ELF-1 (cell line): ENCODE measurements at regions not wholly inside any gene's neighbourhood (a gene's known extent, or its start where the extent isn't known, plus 50 kb on each side); places are given as distances from the start of the nearest gene placed in this dataset.

ENCODE experiments used
- DNase-seq: peaks from one replicate; pipeline ENCODE4 v3.0.0-alpha.2; 2016; ENCODE audit warnings: low read depth, low spot score

DNA sequence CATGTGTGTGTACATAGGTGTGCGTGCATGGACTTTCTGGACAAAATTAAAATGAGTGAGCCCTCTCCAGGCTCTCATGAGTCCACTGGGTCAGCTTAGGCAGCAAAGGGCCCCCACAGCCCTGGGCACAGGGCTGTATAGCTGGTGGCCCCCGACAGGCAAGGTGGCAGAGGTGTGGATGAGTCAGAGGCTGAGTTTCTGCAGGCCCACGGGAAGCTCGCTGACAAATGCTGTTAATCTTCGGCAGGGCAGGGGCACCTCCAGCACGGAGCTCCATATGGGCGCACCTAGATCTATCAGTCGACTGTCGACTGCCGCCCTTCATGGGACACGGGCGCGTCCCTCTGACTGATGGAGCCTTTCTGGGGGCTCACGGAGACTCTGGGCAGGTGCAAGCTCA, 181.1 kb downstream of the URI1 start:
- DNase-seq, result no peak

DNA sequence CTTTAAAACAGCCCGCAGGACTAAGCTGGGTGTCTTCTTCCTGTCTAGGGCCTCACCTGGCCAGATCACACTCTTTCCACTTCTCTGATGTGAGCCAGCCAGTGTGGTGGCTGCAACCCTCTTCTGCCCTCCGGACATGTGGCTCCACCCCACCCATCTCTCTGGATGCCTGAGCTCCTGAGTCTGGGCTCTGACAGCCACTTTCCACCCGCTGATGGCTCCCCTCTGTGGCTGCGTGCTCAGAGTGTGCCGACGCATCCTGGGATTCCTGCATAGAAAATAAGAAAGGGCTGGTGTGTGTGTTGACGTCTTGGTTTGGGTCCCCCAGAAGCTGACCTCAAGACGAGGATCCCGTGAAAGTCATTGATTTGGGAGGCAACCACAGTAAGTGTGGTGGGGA, 181.6 kb downstream of the URI1 start:
- peak; percentile 42 for DNase-seq

DNA sequence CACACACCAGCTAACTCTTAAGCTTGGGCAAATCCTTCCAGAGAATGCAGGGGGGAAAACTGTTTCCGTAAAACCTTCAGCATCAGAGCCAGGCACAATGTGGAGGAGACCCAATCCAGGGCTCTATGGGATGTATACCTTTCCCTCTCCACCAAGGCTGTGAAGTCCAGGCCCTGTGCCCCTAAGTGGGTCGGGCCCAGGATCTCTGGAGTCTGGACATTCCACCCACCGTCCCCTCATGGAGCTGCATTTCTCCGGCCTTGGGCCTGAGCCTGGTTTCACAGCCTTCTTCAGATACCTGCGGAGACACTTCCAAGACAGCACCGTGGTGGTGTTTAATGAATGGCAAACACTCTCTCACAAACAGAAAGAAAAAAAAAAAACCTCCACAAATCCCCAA, 186.2 kb downstream of the URI1 start:
- no peak for DNase-seq

DNA sequence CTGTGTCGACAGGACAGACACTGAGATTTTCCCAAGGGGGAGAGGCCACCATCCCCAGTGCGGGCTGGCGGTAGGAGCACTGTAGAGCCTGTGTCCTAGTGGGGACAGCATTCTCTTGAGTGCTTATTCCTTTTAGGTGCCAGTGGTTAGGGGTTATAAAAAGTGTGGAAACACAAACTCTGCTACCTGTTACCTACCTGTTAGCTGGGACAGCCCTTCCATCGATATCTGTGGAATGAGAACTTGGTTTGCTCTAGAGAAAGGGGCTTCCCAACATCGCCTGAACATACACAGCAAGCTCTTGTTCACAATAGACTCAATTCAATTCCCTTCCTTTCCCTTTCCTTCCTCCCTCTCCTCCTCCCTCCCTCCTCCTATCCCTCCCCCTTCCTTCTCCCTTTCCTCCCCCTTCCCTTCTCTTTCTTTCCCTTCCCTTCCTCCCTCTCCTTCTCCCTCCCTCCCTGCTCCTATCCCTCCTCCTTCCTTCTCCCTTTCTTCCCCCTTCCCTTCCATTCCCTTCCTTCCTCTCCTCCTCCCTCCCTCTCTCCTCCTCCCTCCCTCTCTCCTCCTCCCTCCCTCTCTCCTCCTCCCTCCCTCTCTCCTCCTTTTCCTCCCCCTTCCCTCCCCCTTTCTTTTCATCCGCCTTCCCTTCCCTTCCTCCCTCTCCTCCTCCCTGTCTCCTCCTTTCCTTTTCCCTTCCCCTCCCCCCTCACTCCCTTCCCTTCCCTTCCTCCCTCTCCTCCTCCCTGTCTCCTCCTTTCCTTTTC, 188.5 kb downstream of the URI1 start:
- no peak for DNase-seq

DNA sequence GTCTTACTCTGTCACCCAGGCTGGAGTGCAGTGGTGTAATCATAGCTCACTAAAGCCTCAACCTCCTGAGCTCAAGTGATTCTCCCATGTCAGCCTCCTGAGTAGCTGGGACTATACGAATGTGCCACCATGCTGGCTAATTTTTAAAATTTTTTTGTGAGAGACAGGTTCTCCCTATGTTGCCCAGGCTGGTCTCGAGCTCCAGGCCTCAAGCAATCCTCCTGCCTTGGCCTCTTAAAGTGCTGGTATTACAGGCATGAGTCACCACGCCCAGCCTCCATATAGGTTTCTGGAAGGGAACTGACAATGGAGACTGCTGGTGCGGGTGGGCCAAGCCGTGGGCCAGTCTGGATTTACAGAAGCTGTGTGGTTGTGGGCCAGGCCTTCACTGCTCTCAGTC, 189.2 kb downstream of the URI1 start:
- no peak for DNase-seq

DNA sequence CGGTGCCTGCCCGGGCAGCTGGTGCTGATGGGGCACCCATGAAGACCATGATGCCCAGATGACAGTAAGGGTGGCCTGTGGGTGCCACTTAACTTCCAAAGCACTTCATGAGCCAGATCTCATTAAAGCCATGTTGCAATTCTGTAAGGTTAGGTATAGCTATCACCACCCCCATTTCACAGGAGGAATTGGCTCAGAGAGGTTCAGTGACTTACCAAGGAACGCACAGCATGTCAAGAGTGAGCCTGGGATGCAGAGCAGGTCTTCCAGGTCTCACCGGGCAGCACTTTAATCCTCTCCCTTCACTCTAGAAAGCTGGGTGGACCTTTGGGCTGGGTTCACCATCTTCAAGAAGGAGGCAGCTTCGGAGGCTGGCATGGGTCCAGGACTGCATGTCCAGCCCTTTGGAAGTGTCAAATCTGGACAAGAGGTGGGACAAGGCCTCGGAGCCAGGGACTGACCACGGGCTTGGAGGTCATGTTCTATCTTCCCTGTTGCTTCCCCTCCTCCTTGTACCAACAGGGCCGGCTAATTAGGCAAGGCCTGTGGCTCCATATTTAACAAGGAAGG, 189.8 kb downstream of the URI1 start:
- DNase-seq, result no peak

DNA sequence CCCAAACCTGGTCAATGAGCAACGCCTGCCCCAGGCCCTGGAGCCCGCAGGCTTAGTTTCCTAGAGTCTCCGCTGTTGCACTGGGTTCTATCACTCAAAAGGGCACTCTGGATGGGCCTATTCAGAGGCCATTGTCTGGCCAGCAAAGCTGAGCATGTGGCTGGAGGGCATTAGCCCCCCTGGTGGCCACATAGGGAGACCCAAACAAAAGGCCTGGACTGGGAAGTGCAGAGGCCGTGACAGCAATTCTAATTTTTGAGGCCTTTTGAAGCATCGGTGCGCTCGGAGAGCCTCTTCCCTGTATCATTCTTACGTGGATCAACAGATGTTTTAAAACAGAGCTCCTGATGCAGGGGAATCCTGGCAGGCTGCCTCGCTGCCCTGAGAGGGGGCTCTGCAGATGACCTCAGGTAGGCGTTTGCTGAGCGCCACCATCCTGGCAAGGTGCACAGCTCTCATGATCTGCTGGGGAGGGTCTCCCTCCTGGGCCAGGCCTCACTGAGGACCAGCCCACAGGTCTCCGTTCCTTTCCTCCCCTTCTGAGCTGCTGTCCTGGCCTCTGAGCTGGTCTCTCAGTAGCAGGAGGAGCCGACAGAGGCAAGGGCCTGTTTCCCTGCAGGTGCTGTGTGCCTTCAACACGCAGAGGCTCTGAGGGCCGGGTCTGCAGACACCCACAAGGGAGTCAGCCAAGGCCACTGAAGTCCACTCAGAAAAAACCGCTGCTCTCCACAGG, 190.5 kb downstream of the URI1 start:
- DNase-seq, result peak; percentile 80

DNA sequence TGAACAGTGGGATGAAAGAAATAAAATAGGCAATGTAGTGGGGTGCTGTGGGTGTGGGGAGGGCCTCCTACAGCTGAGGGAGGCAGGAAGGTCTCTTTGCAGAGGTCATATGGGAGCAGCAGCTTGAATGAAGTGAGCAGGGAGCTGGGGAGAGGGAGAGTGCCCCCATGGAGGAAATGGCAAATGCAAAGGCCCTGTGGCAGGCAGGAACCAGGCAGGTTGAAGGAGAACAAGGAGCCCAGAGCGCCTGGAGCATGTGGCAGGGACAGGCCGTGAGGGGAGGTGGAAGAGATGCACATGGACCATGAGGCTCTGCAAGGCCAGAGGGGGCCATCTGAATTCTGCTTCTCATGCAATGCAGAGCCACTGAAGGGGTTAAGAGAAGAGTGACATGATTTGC, 191.8 kb downstream of the URI1 start:
- DNase-seq, result no peak

DNA sequence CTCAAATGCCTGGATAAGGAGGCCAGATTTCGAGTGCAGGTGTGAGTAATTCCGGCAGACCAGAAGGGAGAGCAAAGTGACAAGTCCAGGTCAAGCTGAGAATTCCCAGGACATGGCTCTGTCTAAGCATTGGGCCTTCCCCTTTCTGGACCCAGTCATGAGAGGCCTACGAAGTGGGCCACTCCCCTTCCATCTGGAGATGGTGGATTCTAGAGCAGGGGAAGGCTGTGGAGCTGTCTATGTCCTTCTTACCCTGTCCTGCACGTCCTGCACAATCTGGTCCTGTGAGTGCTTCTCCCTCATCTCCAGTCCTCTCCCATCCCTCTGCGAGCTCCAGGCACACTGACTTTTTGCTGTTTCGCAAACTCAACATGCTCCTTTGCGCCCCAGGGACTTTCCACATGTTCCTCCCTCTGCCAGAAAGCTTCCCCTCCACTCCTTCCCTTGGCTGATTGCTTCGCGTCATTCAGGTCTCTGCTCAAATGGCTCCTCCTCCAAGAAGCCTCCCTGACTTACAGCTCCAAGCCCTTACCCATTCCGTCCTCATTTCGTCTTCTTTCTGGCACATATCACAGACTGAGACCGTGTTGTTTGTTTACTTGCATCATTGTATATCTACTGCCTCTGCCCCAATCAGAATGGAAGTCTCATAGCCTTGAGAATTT, 193.2 kb downstream of the URI1 start:
- DNase-seq, result no peak

DNA sequence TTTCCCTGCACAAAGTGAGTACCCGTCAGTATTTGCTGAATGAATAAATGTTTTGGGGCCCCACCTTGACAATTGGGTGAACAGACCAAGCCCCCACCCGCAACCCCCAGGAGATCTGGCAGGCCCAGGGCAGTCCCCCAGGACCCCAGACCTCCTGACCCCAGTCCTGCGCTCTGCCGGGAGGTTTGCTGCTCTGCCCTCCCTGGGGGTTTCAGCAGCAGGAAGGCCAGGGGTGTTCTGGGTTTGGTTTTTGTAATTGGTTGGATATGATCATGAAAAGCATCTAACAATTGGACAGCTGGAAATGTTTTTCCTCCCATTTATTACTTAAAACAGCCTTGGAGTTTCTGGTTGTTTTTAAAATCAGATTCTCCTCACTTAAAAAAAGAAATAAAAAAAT, 193.8 kb downstream of the URI1 start:
- no peak for DNase-seq

DNA sequence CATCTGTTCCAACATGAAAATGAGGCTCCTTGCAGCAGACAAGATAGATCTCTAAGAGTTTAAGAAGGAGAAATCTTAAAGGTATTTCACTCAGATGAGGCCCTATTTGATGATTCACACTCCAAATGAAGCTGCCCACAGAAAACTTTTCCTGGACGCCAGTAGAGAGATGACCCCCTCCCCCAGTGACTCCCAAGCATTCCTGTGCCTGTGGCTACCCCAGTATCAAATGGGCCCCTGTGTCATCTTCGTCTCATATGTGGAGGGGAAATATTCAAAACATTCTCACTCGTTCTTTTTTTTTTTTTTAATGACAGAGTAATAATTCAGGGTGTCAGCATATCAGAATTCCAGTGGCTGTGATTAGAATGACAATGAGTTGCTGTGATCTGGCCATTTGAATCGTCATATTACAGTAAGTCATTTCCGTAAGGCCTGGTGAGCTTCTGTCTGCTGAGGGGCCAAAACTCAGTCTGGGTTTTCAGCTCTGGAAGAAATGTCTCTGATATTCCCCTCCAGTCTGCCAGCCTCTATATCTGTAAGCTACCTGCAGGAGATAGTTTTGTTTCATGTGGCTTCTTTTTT, 194.7 kb downstream of the URI1 start:
- DNase-seq, result no peak

DNA sequence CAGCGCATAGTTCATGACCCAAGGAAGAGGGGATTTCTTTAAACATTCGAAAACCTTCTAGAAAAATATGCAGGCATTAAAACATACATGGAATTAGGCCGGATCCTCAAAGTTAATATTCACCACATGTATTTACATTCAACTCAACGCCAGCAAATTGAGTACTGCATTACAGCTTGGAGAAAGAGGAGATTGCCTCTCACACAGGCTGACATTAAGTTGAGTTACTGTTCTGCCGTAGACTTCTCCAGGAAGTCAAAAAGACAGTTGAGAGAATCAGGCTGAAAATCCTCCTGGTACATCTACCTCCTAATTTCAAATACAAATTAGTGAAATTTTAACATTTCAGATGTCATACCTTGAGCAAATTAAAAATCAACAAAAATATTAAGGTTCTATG, 195.7 kb downstream of the URI1 start:
- DNase-seq, result no peak

DNA sequence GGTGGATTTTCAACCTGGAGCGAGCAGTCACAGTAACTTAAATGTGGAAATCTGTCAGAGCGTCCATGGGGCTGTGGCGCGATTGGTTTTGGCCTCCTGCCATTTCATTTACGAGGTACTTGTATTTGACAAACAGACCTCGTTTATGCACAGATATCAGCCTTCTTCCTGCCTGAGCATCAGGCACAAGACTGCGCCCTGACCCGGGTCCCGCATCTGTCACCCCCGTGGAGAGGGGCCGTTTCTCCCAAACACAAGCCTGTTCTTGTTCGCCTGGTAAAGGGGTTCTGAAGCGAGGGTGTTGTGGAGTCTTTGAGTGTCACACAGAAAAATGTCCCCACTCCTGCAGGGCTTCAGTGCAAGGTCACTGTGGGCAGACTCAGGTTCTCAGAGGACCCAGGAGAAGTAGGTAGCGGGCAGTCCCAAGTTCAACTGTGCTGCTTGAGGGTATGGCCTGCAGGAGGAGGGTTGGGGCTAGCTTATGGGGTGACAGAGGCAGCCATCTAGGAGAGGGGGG, 202.3 kb downstream of the URI1 start:
- no peak for DNase-seq

DNA sequence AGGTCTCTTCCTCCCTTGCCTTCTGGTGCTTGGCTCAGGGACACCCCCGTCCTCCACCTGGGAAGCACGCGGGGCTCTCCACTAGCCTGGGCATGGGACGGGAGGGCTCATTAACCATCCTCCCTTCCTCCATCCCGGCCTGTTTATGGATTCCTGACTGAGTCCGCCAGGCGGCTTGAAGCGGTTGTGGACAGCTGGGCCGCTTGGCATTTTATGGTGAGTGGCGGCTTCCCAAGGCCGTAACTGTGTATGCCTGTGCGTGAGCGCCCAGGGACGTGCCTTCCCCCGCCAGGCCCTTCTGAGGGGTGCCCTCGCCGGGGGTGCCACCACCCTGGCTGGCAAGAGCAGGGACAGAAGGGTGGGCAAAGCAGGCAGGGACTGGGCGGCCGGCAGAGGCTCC, 202.8 kb downstream of the URI1 start:
- DNase-seq, result no peak

DNA sequence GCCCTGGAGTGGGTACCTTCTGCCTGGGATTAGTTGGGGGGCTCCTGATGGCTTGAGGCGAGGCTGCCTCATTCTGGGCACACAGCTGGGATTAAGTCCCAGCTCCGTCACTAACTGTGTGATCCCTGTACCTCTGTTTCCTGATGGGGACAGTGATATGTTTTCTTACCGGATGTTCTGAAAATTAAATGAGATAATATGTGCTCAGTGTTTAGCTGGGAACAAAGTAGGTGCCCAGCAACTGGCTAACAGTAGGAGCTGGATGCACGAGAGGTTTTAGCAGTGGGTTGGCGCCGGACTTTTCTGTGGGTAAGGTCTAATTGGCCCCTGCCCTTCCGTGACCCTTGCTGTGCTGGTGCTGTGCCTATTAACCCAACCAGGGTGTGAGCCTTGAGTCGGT, 203.4 kb downstream of the URI1 start:
- DNase-seq, result no peak

DNA sequence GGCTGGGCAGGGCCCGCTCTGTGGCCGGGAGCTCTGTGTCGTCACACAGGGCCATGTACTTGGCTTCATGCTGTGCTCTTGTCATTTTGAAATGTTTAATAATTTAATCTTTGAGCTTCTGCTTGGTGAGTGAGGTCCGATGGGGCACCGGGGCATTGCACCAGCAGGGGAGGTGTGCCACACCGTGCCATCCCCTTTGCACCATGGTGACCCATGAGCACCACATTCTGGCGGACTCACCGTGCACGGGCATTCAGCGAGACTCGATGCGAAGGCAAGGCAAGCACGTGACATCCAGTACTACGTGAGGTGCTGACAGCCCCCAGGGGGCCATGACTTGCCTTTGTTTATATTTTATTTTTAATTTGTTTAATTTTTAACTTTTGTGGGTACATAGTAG, 204.3 kb downstream of the URI1 start:
- no peak for DNase-seq

DNA sequence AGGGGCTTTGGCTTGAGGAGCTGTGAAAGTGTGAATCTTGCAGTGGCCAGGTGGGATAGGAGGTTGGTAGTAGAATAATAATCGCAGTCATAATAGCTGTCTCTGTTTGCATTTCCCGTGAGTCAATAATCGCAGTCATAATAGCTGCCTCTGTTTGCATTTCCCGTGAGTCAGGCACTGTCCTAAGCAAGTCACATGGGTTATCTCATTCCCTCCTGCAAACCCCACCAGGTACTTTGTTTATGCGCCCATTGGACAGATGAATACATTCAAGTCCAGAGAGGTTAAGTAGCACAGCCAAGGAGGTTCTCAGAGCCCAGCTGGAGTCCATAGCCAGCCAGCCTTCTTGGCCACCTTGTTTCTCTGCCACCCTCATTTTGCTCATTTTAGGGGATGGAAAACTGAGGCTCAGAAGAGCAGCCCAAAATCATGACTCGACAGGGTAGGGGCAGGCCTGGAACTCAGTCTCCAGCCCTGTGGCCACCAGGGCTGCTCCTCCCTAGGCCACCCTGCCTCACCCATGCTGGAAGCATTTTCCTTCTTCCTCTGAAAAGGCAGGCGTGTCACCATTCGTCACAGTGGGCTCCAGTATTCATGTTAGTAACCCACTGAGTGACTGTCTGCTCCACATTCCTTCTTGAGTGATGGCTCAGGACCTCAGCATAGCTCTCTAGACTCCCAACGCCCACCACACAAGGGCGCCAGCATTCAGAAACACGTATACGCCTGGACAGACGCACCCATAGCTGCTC, 206.2 kb downstream of the URI1 start:
- no peak for DNase-seq

DNA sequence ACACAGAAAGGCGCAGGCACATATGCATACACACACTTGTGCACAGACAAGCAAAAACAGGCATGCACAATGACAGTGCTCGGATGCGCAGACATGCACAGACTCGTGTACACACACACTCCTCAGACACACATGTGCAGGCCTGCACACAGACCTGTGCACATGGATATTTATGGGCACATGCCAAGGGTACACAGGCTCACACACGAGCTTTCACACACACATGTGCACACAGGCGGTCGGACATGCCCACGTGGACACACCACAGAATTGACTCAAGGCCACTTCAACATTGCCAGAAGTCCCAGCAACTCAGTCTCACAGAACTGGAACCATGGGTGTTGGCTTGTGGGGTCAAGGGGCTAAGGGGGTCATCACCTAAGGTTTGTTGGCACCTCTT, 206.8 kb downstream of the URI1 start:
- no peak for DNase-seq

DNA sequence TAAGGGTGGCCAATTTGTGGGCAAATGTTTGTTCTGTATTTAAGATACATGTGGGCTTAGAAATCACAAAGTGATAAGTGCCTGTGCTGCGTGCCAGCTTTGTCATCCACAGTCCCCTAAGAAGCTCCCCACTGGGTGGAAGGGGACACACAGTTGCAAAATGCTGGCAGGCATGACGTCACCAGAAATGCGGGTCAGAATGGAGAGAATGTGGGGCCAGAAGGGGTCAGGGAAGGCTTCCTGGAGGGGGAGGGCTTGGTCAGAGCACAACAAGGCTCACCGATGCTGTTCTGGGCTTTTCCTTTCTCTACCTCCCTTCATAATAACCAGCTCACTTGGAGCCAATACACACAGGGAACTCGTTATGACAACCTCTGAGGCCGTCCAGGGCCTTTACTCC, 207.3 kb downstream of the URI1 start:
- no peak for DNase-seq

DNA sequence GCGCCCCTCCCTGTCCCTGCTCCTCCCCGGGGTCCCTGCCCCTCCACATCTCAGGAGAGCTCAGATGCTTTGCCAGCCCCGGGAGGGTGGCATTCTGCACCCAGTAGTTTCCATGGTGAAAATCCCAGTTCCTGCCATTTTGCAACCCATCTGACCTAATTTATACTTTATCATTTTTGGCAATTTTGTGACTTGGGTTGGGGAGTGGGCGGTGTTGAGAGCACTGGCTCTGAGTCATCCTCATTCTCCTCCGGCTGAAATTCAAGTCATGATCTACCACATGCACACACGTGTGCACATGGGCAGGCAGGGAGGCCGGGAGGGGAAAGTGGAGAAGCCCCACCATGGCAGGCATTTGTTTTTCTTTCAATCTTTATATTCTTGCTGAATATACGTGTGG, 208.6 kb downstream of the URI1 start:
- DNase-seq, result no peak

DNA sequence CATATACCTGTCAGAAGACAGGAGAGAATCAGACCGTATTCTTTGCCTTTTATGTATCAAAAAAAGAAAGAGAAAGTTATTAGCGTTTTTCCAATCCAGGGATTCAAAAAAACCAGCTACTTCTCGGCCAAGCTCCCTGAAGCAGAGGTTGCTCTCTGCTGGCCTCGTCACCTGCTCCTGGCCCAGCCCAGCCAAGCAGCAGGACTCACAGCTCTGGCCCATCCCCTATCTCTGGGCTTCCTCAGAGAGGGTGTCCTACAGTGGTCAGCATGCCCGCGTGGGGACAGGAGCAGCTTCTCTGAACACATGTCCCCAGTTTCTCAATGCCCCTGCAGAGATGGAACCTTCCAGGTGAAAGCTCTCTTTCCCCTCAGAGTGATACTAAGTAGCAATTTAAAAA, 209.0 kb downstream of the URI1 start:
- no peak for DNase-seq
